ENCODE measurements at regions not wholly inside any gene's neighbourhood (a gene's known extent, or its start where the extent isn't known, plus 50 kb on each side); places are given as distances from the start of the nearest gene placed in this dataset.

GRCh38 chr1:38137164-38137563 lies 90.6 kb upstream of the POU3F1 start:
- TF ChIP-seq CTCF (conservative IDR thresholded peaks at IDR 0.05; ENCODE audit: low read depth, low read length) = no peak
- no peak for DNase-seq (ENCODE audit: low read depth)
- H3K4me3 ChIP-seq (ENCODE audit: low read depth, low read length) = no peak overlapping the region

- no peak overlapping the region for H3K4me3 ChIP-seq (ENCODE audit: low read depth, low read length)
- no peak for DNase-seq (ENCODE audit: low read depth)
- no peak for TF ChIP-seq CTCF (conservative IDR thresholded peaks at IDR 0.05; ENCODE audit: low read depth, low read length)
These were observed 89.2 kb upstream of the POU3F1 start for GRCh38 chr1:38135625-38136414.

- no peak for DNase-seq (ENCODE audit: low read depth)
- no peak for TF ChIP-seq CTCF (conservative IDR thresholded peaks at IDR 0.05; ENCODE audit: low read depth, low read length)
- no peak overlapping the region for H3K4me3 ChIP-seq (ENCODE audit: low read depth, low read length)
These were observed 87.7 kb upstream of the POU3F1 start for GRCh38 chr1:38134294-38134755.

GRCh38 chr1:38133756-38134155 lies 87.2 kb upstream of the POU3F1 start:
- no peak for DNase-seq (ENCODE audit: low read depth)
- TF ChIP-seq CTCF (conservative IDR thresholded peaks at IDR 0.05; ENCODE audit: low read depth, low read length) = no peak
- no peak overlapping the region for H3K4me3 ChIP-seq (ENCODE audit: low read depth, low read length)

- TF ChIP-seq CTCF (conservative IDR thresholded peaks at IDR 0.05; ENCODE audit: low read depth, low read length) = no peak
- no peak for DNase-seq (ENCODE audit: low read depth)
- H3K4me3 ChIP-seq (ENCODE audit: low read depth, low read length) = no peak overlapping the region
These were observed 86.7 kb upstream of the POU3F1 start for GRCh38 chr1:38133304-38133703.

- TF ChIP-seq CTCF (conservative IDR thresholded peaks at IDR 0.05; ENCODE audit: low read depth, low read length) = no peak
- no peak for DNase-seq (ENCODE audit: low read depth)
- no peak overlapping the region for H3K4me3 ChIP-seq (ENCODE audit: low read depth, low read length)
These were observed 86.1 kb upstream of the POU3F1 start for GRCh38 chr1:38132681-38133080.

- TF ChIP-seq CTCF (conservative IDR thresholded peaks at IDR 0.05; ENCODE audit: low read depth, low read length) = no peak
- no peak for DNase-seq (ENCODE audit: low read depth)
- H3K4me3 ChIP-seq (ENCODE audit: low read depth, low read length) = no peak overlapping the region
These were observed 84.5 kb upstream of the POU3F1 start for GRCh38 chr1:38131024-38131585.
